HL-60 (cell line): ENCODE measurements at regions not wholly inside any gene's neighbourhood (a gene's known extent, or its start where the extent isn't known, plus 50 kb on each side); places are given as distances from the start of the nearest gene placed in this dataset.

ENCODE experiments used
- CTCF ChIP-seq: IDR thresholded peaks from one replicate; pipeline ENCODE4 v1.5.1; 2011; ENCODE audit warnings: low read length, control low read depth, inconsistent platforms; ENCODE audit not compliant: insufficient read depth
- GABPA ChIP-seq: IDR thresholded peaks from 2 replicates; pipeline ENCODE4 v1.6.1; 2012; ENCODE audit warnings: low read depth
- POLR2AphosphoS5 ChIP-seq: IDR thresholded peaks from 2 replicates; pipeline ENCODE4 v1.6.1; 2012; ENCODE audit warnings: low read depth
- REST ChIP-seq: IDR thresholded peaks from 2 replicates; pipeline ENCODE4 v1.6.1; 2012; ENCODE audit warnings: low read depth; ENCODE audit not compliant: insufficient replicate concordance
- SPI1 ChIP-seq: IDR thresholded peaks from 2 replicates; pipeline ENCODE4 v1.6.1; 2012; ENCODE audit warnings: low read depth, mild to moderate bottlenecking, borderline replicate concordance

- TF ChIP-seq CTCF: no peak
- TF ChIP-seq POLR2AphosphoS5: no peak
- no peak for TF ChIP-seq REST
- no peak for TF ChIP-seq GABPA
- no peak for TF ChIP-seq SPI1
Measured at GRCh38 chr13:74574964-74575728, 440.9 kb upstream of the KLF12 start.
